IMR-90 (cell line): ENCODE measurements at regions not wholly inside any gene's neighbourhood (a gene's known extent, or its start where the extent isn't known, plus 50 kb on each side); places are given as distances from the start of the nearest gene placed in this dataset.

Experiments
- BHLHE40 ChIP-seq: fragments of 150-350 bp; IDR thresholded peaks from 2 replicates; pipeline ENCODE4 v1.6.1; 2016; ENCODE audit warnings: mild to moderate bottlenecking, low read depth, low read length
- CEBPB ChIP-seq: IDR thresholded peaks from 2 replicates; pipeline ENCODE4 v1.6.1; 2012; ENCODE audit warnings: low read depth, low read length, improper control_type of control experiment
- CHD1 ChIP-seq: IDR thresholded peaks from 2 replicates; pipeline ENCODE4 v1.6.1; 2012; ENCODE audit warnings: low read depth, low read length, improper control_type of control experiment
- FOS ChIP-seq: fragments of 150-350 bp; IDR thresholded peaks from 2 replicates; pipeline ENCODE4 v1.6.1; 2016; ENCODE audit warnings: low read depth, low read length
- MAFK ChIP-seq: IDR thresholded peaks from 2 replicates; pipeline ENCODE4 v1.6.1; 2012; ENCODE audit warnings: low read depth, low read length, improper control_type of control experiment
- MAZ ChIP-seq: IDR thresholded peaks from 2 replicates; pipeline ENCODE4 v1.6.1; 2012; ENCODE audit warnings: low read depth, mild to moderate bottlenecking, low read length, improper control_type of control experiment, moderate library complexity, borderline replicate concordance
- MXI1 ChIP-seq: IDR thresholded peaks from 2 replicates; pipeline ENCODE4 v1.6.1; 2012; ENCODE audit warnings: low read depth, mild to moderate bottlenecking, low read length, moderate library complexity, borderline replicate concordance
- POLR2A ChIP-seq: IDR thresholded peaks from 2 replicates; pipeline ENCODE4 v1.6.1; 2012; ENCODE audit warnings: mild to moderate bottlenecking, low read depth, low read length
- RAD21 ChIP-seq: IDR thresholded peaks from 2 replicates; pipeline ENCODE4 v1.6.1; 2012; ENCODE audit warnings: low read length, improper control_type of control experiment
- RCOR1 ChIP-seq: IDR thresholded peaks from 2 replicates; pipeline ENCODE4 v1.6.1; 2012; ENCODE audit warnings: mild to moderate bottlenecking, low read length, improper control_type of control experiment; ENCODE audit not compliant: insufficient replicate concordance
- RFX5 ChIP-seq: IDR thresholded peaks from 2 replicates; pipeline ENCODE4 v1.8.0; 2012; ENCODE audit warnings: low read depth, mild to moderate bottlenecking, low read length, moderate library complexity
- SMC3 ChIP-seq: fragments of 150-350 bp; IDR thresholded peaks from 2 replicates; pipeline ENCODE4 v1.6.1; 2016; ENCODE audit warnings: low read depth, mild to moderate bottlenecking, antibody characterized with exemption, low read length, moderate library complexity
- USF2 ChIP-seq: fragments of 150-350 bp; IDR thresholded peaks from 2 replicates; pipeline ENCODE4 v1.6.1; 2017; ENCODE audit warnings: mild to moderate bottlenecking, antibody characterized with exemption, low read length, low read depth
- TF ChIP-seq, protein P1 (sequence below): conservative IDR thresholded peaks from 2 replicates; pipeline ENCODE4 v1.5.1; 2012; ENCODE audit warnings: mild to moderate bottlenecking, low read depth, low read length, improper control_type of control experiment

DNA sequence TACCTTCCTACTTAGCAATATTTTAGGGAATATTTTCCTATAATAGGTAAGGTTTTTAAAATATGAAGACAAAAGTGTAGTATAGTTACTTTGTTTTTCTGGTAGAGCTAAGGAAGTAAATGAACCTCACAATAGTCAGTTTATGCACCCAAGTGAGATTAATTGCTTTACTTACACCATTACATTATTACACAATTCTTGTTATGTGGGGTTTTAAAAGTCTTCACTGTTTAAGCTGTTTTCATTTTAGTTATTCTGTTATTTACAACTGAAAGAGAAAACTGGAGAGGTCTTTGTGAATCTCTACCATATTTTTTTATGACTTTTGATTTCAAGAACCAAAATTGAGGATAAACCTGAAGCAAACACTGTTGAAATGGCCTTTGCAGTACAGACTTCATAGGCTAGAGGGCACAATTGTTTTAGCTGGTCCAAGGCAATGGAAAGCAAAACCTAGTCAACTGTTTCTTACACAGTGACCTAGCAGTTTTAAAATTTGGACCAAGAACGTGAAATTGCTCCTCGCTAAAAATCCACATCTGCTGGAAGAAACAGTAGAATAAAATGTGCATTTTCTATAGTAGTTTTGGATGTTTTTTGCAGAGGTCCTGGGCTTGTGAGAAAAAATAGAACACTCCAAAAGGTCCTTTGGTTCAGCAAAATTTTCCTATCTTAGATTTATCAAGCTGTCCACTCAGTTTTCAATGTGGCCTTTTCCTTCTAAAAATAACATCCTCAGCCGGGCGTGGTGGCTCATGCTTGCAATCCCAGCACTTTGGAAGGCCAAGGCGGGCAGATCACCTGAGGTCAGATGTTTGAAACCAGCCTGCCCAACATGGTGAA lies 66.4 kb upstream of the FER start:
- TF ChIP-seq POLR2A (no peak), CHD1 (no peak), RAD21 (peak; percentile 88), MAZ (no peak), MXI1 (no peak), RCOR1 (no peak), BHLHE40 (no peak), MAFK (no peak), USF2 (no peak), SMC3 (peak; percentile 90), RFX5 (no peak), FOS (no peak), CEBPB (no peak)
- TF ChIP-seq, protein P1, sequence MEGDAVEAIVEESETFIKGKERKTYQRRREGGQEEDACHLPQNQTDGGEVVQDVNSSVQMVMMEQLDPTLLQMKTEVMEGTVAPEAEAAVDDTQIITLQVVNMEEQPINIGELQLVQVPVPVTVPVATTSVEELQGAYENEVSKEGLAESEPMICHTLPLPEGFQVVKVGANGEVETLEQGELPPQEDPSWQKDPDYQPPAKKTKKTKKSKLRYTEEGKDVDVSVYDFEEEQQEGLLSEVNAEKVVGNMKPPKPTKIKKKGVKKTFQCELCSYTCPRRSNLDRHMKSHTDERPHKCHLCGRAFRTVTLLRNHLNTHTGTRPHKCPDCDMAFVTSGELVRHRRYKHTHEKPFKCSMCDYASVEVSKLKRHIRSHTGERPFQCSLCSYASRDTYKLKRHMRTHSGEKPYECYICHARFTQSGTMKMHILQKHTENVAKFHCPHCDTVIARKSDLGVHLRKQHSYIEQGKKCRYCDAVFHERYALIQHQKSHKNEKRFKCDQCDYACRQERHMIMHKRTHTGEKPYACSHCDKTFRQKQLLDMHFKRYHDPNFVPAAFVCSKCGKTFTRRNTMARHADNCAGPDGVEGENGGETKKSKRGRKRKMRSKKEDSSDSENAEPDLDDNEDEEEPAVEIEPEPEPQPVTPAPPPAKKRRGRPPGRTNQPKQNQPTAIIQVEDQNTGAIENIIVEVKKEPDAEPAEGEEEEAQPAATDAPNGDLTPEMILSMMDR: peak; percentile 89
